Muscle of leg (tissue), 3 donors: ENCODE measurements at regions not wholly inside any gene's neighbourhood (a gene's known extent, or its start where the extent isn't known, plus 50 kb on each side); places are given as distances from the start of the nearest gene placed in this dataset.

ENCODE experiments used
- DNase-seq: peaks from one replicate; pipeline ENCODE4 v3.0.0; 2013
- H3K27ac ChIP-seq: one replicate; pipeline ENCODE4 v1.5.1; 2013; ENCODE audit warnings: mild to moderate bottlenecking, low read length, control low read depth
- H3K27me3 ChIP-seq: one replicate; pipeline ENCODE4 v1.6.1; 2013; ENCODE audit warnings: low read length; ENCODE audit not compliant: control insufficient read depth, insufficient read depth
- H3K36me3 ChIP-seq: one replicate; pipeline ENCODE4 v1.6.1; 2013; ENCODE audit warnings: low read length; ENCODE audit not compliant: control insufficient read depth, insufficient read depth
- H3K4me1 ChIP-seq: one replicate; pipeline ENCODE4 v1.6.1; 2013; ENCODE audit warnings: low read length; ENCODE audit not compliant: control insufficient read depth, insufficient read depth
- H3K4me3 ChIP-seq: one replicate; pipeline ENCODE4 v1.5.1; 2013; ENCODE audit warnings: low read length, control low read depth
- H3K9me3 ChIP-seq: replicated peaks from 2 replicates; pipeline ENCODE4 v1.6.1; 2013; ENCODE audit warnings: low read depth, low read length; ENCODE audit not compliant: control insufficient read depth
- WGBS: methylation state at CpG from one replicate; pipeline ENCODE4 v1.1.5; 2013; ENCODE audit warnings: missing lambda C conversion rate; ENCODE audit not compliant: insufficient coverage; 5-methylcytosine and 5-hydroxymethylcytosine counted together

DNA sequence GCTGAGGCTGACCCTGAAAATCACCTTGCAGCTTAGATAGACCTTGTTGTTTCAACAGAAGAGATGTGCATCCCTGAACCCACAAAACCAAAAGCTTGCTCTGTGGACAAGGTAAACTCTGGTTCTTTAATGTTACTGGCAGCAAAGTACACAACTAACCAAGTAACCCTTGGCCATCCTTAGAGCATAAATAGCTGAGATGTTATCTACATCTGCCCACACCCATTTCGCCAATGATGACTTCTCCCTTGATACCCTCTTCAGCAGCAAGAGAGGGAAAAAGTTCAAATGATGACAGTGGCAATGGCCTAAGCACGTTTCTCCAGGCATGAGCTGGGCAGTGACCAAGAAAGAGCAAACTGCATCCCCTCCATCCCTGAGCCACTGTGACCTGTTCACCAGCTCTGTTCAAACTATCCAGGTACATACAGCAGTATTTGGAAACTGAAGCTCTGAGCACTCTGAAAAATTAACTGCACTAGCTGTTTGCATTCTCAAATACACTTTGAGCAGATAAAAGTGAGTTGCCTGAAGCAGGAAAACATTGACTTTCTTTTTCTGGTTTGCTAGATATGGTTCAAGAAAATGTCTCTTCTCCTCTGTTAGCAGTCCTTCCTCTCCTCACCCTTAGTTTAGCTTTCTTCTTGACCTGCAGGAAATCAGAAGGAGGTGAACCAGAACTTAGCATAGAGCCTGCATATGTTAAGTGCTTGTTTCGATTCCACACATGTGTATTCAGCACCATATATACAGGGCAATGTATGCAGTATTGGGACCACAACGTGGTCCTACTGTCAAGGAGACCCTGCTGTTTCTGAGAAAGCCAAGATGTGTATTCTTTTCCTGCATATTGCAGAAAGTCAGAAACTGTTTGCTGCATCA, 231.7 kb downstream of the FOXO1 start:
- WGBS = 82% methylated on average over 2 of the region's 4 CpGs
- Histone ChIP-seq H3K4me3 (no peak overlapping the region), H3K27ac (no peak overlapping the region), H3K27me3 (no peaks in the 10 kb centered on the region), H3K4me1 (peaks cover 11% of the 10 kb centered on the region), H3K9me3 (no peaks in the 10 kb centered on the region), H3K36me3 (no peaks in the 10 kb centered on the region)
- DNase-seq = no peak

- DNase-seq = no peak
- Histone ChIP-seq H3K27ac (no peak overlapping the region), H3K4me3 (no peak overlapping the region), H3K9me3 (no peaks in the 10 kb centered on the region), H3K4me1 (peaks cover 26% of the 10 kb centered on the region), H3K27me3 (no peaks in the 10 kb centered on the region), H3K36me3 (no peaks in the 10 kb centered on the region)
- 38% methylated on average over 2 of the region's 6 CpGs for WGBS
Observed at GRCh38 chr13:40438022-40438680, 228.3 kb downstream of the FOXO1 start.

DNA sequence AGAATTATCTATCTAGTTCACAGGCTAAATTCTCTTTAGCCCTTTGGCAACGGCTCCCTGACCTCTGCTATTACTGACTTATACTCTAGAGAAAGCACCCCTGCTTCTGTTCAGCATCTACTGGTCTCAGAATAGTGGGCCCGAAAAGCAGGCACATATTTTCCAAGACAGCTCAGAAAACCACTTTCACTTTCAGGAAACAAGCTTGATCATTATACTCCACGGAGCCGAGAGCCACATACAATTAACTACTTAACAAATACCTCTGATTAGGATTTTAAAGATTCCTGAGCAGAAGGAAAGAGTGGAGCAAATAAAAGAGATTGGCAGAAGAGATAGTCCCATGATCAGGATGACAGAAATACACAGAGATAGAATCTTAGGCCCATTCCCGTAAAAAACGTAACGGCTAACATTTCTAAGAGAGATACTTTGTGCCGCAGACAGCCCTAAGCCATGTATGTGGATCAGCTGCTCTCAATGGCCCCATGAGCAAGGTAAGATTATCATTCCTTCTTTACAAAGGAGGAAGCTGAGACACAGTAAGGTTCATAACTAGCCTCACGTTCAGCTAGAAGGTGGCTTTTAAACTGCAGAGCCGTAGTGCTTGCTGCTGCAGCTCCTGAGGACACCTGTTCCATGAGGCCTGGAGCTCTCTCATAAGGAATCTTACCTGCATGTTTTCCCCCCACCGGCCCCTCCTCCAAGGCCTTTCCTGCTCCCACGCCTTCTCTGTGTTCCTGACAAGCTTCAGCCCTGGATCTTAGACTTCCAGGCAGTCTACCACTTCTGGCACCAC, 227.2 kb downstream of the FOXO1 start:
- H3K27ac ChIP-seq = peak overlapping the region; percentile 11
- peaks cover 28% of the 10 kb centered on the region for H3K4me1 ChIP-seq
- H3K27me3 ChIP-seq = no peaks in the 10 kb centered on the region
- peak; percentile 48 for DNase-seq
- no peaks in the 10 kb centered on the region for H3K36me3 ChIP-seq
- no peak overlapping the region for H3K4me3 ChIP-seq
- WGBS = 76% methylated on average over 9 of the region's 12 CpGs
- H3K9me3 ChIP-seq = no peaks in the 10 kb centered on the region

GRCh38 chr13:40439928-40440327, 226.5 kb downstream of the FOXO1 start:
- Histone ChIP-seq H3K27me3 (no peaks in the 10 kb centered on the region), H3K4me3 (no peak overlapping the region), H3K9me3 (no peaks in the 10 kb centered on the region), H3K36me3 (no peaks in the 10 kb centered on the region), H3K4me1 (peaks cover 28% of the 10 kb centered on the region), H3K27ac (no peak overlapping the region)
- no peak for DNase-seq

DNA sequence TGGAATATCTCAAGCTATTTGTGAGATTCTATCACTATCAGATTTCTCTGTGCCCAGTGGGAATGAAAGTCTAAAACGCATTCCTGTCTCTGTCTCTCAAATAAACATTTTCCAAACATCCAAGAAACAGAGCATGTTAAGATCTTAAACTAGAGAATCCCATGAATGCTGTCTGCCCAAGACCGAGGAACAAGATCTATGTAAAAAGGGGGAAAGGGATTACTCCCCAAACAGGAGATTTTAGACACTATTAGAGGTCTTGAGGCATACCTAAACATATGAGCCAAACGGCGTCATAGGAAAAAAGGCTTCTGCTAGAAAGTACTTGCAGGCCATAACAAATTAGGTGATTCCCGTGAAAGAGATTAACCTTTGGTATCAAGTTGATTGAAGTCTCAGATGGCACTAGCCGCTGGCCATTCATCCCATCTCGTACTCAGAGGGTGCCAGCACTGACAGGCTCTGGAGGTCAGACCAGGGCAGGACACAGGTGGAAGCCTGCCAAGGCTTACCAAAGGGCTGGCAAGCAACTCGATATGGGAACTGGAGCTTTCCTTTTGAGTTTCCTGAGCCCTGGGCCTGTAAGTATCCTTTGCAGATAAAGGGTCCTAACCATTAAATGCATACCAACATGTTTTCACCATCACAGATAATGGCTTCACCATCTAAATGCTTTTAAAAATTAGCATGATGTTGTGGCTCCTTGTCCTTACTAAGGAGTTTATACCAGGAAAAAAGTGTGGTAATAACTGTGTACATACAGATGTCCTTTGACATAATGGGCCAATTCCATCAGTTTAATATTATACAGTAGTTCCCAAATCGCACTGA, 225.2 kb downstream of the FOXO1 start:
- peak; percentile 76 for DNase-seq
- Histone ChIP-seq H3K4me1 (peaks cover 37% of the 10 kb centered on the region), H3K4me3 (no peak overlapping the region)

DNA sequence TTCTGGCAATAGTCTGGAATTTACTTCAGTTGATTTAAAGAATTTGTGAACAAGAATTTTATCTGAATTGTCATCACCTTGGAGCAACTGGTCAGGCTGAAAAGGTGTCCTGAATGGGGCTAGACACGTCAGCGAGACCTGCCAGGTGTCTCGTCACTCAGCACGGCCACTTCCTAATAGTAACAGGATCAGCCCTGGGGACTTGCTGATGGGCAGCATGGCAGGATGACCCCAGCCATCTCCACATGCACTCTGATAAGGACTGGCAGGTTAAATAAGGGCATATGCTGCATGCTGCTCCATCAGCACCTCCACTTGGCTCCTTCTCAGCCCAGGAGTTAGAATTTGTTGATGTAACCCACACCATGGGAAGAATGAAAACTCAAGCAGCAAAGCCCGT, 224.2 kb downstream of the FOXO1 start:
- no peak overlapping the region for H3K27ac ChIP-seq
- no peaks in the 10 kb centered on the region for H3K36me3 ChIP-seq
- 74% methylated on average over 5 of the region's 5 CpGs for WGBS
- no peak for DNase-seq
- H3K4me1 ChIP-seq = peaks cover 37% of the 10 kb centered on the region
- no peaks in the 10 kb centered on the region for H3K27me3 ChIP-seq
- no peak overlapping the region for H3K4me3 ChIP-seq
- H3K9me3 ChIP-seq = no peaks in the 10 kb centered on the region

More for the DNA sequence above, 225.2 kb downstream of the FOXO1 start:
- no peak overlapping the region for H3K27ac ChIP-seq
- no peaks in the 10 kb centered on the region for H3K36me3 ChIP-seq
- H3K9me3 ChIP-seq = no peaks in the 10 kb centered on the region
- 57% methylated on average over 6 of the region's 9 CpGs for WGBS
- no peaks in the 10 kb centered on the region for H3K27me3 ChIP-seq

- no peak overlapping the region for H3K27ac ChIP-seq
- no peaks in the 10 kb centered on the region for H3K9me3 ChIP-seq
- no peak overlapping the region for H3K4me3 ChIP-seq
- WGBS = 67% methylated on average over 3 of the region's 6 CpGs
- H3K36me3 ChIP-seq = no peaks in the 10 kb centered on the region
- H3K4me1 ChIP-seq = peaks cover 37% of the 10 kb centered on the region
- H3K27me3 ChIP-seq = no peaks in the 10 kb centered on the region
- DNase-seq = no peak
Observed at GRCh38 chr13:40442826-40443225, 223.6 kb downstream of the FOXO1 start.

- no peaks in the 10 kb centered on the region for H3K36me3 ChIP-seq
- H3K27ac ChIP-seq = no peak overlapping the region
- DNase-seq = no peak
- no peaks in the 10 kb centered on the region for H3K27me3 ChIP-seq
- no peak overlapping the region for H3K4me3 ChIP-seq
- H3K4me1 ChIP-seq = peaks cover 37% of the 10 kb centered on the region
- no peaks in the 10 kb centered on the region for H3K9me3 ChIP-seq
- 88% methylated on average over 2 of the region's 3 CpGs for WGBS
Observed at GRCh38 chr13:40444241-40444640, 222.2 kb downstream of the FOXO1 start.

DNA sequence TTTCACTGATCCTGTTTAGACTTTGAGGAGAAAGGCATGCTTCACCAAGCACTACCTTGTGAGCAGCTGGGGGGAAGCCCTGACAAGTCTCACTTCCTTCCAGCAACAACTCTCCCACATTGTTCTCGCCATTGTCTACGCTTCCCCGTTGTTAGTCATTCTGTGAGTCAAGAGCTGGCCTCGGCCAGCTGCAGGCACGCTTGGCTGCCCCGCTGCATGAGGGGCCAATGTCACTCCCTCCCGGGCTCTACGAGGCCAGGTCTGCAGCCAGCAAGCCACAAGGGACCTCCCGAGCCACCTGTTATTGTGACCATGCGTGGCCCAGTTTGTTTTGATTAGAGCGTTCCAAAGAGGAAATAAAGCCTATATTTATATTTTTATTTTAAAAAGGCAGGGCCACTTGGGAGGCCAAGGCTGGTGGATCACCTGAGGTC, 220.9 kb downstream of the FOXO1 start:
- WGBS = 85% methylated on average over 6 of the region's 11 CpGs
- Histone ChIP-seq H3K36me3 (no peaks in the 10 kb centered on the region), H3K27ac (peak overlapping the region; percentile 67), H3K4me3 (no peak overlapping the region), H3K9me3 (no peaks in the 10 kb centered on the region), H3K4me1 (peaks cover 27% of the 10 kb centered on the region), H3K27me3 (no peaks in the 10 kb centered on the region)
- peak; percentile 74 for DNase-seq
